GM10248 (cell line): ENCODE measurements at regions not wholly inside any gene's neighbourhood (a gene's known extent, or its start where the extent isn't known, plus 50 kb on each side); places are given as distances from the start of the nearest gene placed in this dataset.

Source experiments
- CTCF ChIA-PET: fragments of 300-600 bp; sonication (Branson Sonifier 250); formaldehyde crosslinking; extraction: SDS; loops from one replicate; lab custom pipeline; 2021; ENCODE audit warnings: antibody characterized with exemption; lab: Yijun Ruan, JAX
- POLR2A ChIA-PET: fragments of 350-650 bp; sonication (Branson Sonifier 250); formaldehyde crosslinking; extraction: SDS; loops from one replicate; lab custom pipeline; 2020; ENCODE audit warnings: antibody characterized with exemption; lab: Yijun Ruan, JAX
- DNase-seq: peaks from one replicate; pipeline ENCODE4 v3.0.0; 2012; ENCODE audit errors: extremely low spot score
- TF ChIP-seq, protein P1 (sequence below): IDR thresholded peaks from 2 replicates; pipeline ENCODE4 v1.5.1; 2012; ENCODE audit warnings: mild to moderate bottlenecking, low read depth; ENCODE audit errors: extremely low read depth, missing control alignments, control extremely low read depth

DNA sequence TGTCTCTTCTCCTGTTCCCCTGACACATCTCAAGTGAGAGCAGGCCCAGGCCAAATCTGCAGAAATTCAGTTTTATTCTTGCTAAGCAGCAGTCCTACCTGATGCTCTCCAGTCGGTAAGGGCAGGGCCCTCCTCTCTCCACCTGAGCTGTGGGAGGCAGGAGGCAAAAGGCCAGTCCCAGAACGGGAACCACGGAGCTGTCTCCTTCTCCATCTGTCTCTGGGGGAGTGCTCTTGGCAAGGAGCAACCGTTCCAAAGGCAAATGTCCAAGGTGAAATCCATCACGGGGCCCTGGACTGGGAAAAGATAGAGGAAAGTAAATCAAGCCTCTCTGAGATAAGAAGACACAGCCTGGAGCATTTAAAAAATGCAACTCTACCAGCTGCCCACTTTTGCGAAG is 65.2 kb upstream of the CDON start:
- ChIA-PET CTCF (no interaction called here), POLR2A (no interaction called here)
- no peak for DNase-seq
- TF ChIP-seq, protein P1, sequence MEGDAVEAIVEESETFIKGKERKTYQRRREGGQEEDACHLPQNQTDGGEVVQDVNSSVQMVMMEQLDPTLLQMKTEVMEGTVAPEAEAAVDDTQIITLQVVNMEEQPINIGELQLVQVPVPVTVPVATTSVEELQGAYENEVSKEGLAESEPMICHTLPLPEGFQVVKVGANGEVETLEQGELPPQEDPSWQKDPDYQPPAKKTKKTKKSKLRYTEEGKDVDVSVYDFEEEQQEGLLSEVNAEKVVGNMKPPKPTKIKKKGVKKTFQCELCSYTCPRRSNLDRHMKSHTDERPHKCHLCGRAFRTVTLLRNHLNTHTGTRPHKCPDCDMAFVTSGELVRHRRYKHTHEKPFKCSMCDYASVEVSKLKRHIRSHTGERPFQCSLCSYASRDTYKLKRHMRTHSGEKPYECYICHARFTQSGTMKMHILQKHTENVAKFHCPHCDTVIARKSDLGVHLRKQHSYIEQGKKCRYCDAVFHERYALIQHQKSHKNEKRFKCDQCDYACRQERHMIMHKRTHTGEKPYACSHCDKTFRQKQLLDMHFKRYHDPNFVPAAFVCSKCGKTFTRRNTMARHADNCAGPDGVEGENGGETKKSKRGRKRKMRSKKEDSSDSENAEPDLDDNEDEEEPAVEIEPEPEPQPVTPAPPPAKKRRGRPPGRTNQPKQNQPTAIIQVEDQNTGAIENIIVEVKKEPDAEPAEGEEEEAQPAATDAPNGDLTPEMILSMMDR: no peak

DNA sequence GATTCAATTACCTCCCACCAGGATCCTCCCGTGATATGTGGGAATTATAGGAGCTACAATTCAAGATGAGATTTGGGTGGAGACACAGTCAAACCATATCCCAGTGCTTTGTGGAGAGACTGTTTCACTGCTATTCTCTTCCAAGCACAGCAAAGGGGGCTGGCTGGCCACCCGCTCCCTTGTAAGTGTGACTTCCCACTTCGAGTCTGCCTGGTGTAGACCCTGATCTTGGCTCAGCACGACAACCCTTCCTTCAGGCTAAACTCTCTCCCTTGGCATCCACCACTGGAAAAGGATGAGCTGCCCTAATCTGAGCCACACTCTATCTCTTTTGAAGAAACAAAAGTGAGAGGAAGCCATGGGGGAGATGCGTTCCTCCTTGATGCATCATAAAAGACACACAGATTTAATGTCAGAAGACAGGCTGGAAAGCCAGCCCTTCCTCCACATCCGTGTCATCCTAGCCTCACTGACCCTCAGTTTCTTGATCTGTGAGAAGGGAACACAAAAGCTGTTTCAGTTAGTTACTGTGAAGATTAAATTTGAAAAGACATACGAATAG is 64.7 kb upstream of the CDON start:
- ChIA-PET POLR2A (no interaction called here), CTCF (no interaction called here)
- TF ChIP-seq, protein P1: no peak
- no peak for DNase-seq

DNA sequence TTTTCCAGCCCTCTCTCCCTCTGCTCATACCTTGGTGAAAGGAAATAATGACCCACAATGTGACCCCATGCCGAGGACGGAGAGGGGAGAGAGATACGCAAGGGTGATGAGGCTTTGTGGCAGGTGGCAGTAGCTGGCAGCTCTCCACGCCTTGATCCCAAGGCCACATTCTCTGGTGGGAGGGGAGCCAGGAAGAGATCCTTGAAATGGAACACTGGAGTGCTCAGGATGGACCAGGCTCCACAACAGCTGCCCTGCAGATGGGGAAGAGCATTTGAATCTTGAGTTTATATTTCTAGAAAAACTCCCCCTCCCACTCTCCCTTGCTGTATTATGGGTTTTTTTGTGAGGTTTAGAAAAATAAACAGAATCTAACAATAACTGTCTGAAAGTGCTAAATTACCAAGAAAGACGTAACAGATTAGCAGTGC is 61.6 kb upstream of the CDON start:
- ChIA-PET POLR2A (no interaction called here), CTCF (no interaction called here)
- TF ChIP-seq, protein P1: no peak
- no peak for DNase-seq

DNA sequence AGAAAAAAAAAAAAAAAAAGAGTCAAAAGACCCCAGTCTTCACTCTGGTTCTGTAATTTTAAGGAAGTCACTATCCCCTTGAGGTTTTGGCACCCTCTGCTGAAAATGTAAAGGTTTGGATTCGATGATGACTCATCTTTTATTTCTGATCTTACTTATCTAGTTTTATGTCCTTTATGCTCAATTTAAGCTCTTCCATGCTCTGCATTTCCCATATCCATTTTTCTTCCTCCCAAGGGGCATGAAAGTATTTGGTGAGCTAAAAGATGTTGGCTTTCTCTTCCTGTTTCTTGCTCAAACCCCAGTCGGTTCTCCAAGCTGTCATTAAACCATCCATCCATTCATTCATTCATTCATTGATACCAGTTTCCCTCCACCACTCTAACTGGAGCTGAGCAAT is 61.0 kb upstream of the CDON start:
- DNase-seq: no peak
- POLR2A ChIA-PET: interaction anchor here (0.7 kb wide), 1 partner anchor 1280 kb away, joined by 3 read pairs; no protein-coding TSS in a partner anchor
- CTCF ChIA-PET: no interaction called here
- TF ChIP-seq, protein P1: no peak

DNA sequence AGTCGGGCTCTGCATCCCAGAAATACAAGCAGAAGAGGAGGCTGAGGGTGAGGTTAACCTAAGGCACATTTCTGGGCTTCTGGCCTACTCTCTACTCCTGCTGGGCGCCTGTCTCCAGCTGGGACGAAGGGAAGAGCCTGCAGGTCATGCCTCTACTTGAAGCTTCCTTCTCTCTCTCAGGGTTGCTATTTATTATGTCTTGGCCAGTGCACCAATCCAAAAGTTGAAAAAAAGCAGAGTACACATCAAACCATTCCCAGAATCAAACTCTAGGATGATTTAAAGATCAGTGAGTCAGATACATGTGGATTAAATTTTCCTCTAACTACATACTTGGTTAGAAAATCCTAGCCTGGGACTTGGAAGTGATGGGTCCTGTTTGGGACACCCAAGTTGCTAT is 60.2 kb upstream of the CDON start:
- DNase-seq: no peak
- TF ChIP-seq, protein P1: no peak
- ChIA-PET CTCF (no interaction called here), POLR2A (interaction anchor here (0.7 kb wide), 1 partner anchor 1279 kb away, joined by 3 read pairs; no protein-coding TSS in a partner anchor)

DNA sequence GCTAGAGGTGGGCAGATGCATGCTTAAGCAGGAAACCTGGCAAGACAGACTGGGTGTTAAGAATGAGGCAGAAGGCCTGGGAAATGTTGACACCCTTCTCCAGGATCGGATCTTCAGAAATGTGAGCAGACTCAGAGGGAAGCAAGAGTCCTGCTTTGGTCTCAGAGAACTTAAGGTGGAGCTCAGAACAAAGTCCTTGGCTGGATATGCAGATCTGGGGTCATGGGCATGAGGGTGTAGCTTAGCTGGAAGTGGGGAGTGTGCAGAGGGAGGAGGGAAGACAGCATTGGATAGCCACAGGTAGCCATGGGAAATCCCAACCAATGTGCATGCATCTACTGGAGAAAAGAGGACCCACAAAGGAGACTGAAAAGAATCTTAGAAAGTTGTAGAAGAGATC is 58.6 kb upstream of the CDON start:
- no peak for DNase-seq
- TF ChIP-seq, protein P1: no peak
- CTCF ChIA-PET: interaction anchor here (1.6 kb wide), 1 partner anchor 12 kb away, joined by 4 read pairs; no protein-coding TSS in a partner anchor
- POLR2A ChIA-PET: no interaction called here
